DOHH2 (cell line): ENCODE measurements at regions not wholly inside any gene's neighbourhood (a gene's known extent, or its start where the extent isn't known, plus 50 kb on each side); places are given as distances from the start of the nearest gene placed in this dataset.

ENCODE experiments used
- CTCF ChIP-seq: fragments of 200-600 bp; sonication (generic); IDR thresholded peaks from one replicate; pipeline ENCODE4 v1.5.1; 2014; ENCODE audit warnings: antibody characterized with exemption, mild to moderate bottlenecking, low read depth, low read length; ENCODE audit not compliant: poor library complexity, severe bottlenecking
- EZH2phosphoT487 ChIP-seq: fragments of 200-600 bp; sonication (generic); IDR thresholded peaks from 2 replicates; pipeline ENCODE4 v1.6.1; 2017; ENCODE audit warnings: borderline replicate concordance, mild to moderate bottlenecking, antibody characterized with exemption, low read length, moderate library complexity, mixed read lengths

- TF ChIP-seq CTCF = no peak
- TF ChIP-seq EZH2phosphoT487 = no peak
Observed at GRCh38 chr7:56479748-56480147, 363.5 kb upstream of the NUPR2 start.
